ENCODE measurements at regions not wholly inside any gene's neighbourhood (a gene's known extent, or its start where the extent isn't known, plus 50 kb on each side); places are given as distances from the start of the nearest gene placed in this dataset.
A peak's percentile ranks its signal among the peaks of the same experiment; 100 is the strongest.

GRCh38 chr2:120568975-120569268, 166.7 kb upstream of the GLI2 start:
- Histone ChIP-seq H3K27ac (ENCODE audit: extremely low read depth, low read depth, low read length) (no peak overlapping the region), H3K9me3 (ENCODE audit: control insufficient read depth, insufficient read depth, low read depth, low read length) (no peaks in the 10 kb centered on the region), H3K4me3 (ENCODE audit: low read depth, low read length) (no peak overlapping the region), H3K36me3 (ENCODE audit: control insufficient read depth in 2 of 2, insufficient read depth in 1 of 2, low read length in 2 of 2) (no peaks in the 10 kb centered on the region), H3K4me1 (ENCODE audit: control insufficient read depth, insufficient read depth, low read length) (no peaks in the 10 kb centered on the region)
- TF ChIP-seq GLIS1 (tag by site-specific recombination; IDR thresholded peaks at IDR 0.05) (peak; percentile 96), ZNF518A (tag by site-specific recombination; conservative IDR thresholded peaks at IDR 0.05; ENCODE audit: low read depth) (no peak), MYNN (tag by site-specific recombination; IDR thresholded peaks at IDR 0.05; ENCODE audit: borderline replicate concordance) (no peak), ZNF23 (tag by site-specific recombination; IDR thresholded peaks at IDR 0.05; ENCODE audit: borderline replicate concordance) (no peak), ZIC2 (tag by site-specific recombination; IDR thresholded peaks at IDR 0.05) (peak; percentile 99), ZEB2 (tag by site-specific recombination; IDR thresholded peaks at IDR 0.05) (no peak), ZNF585B (tag by site-specific recombination; IDR thresholded peaks at IDR 0.05) (no peak), ZSCAN30 (tag by site-specific recombination; IDR thresholded peaks at IDR 0.05) (no peak), GLIS2 (tag by site-specific recombination; IDR thresholded peaks at IDR 0.05) (0 out of 2 replicates have a peak, but pooled peaks have one; percentile 19)
- POLR2A ChIA-PET: no interaction called here
- CTCF ChIA-PET: interaction anchor here (1.8 kb wide), 1 partner anchor 16 kb away, joined by 5 read pairs; no protein-coding TSS in a partner anchor

GRCh38 chr2:120570001-120570400, 165.7 kb upstream of the GLI2 start:
- ChIA-PET POLR2A (no interaction called here), CTCF (interaction anchor here (1.8 kb wide), 1 partner anchor 17 kb away, joined by 5 read pairs; no protein-coding TSS in a partner anchor)
- Histone ChIP-seq H3K9me3 (ENCODE audit: control insufficient read depth, insufficient read depth, low read depth, low read length) (no peaks in the 10 kb centered on the region), H3K36me3 (ENCODE audit: control insufficient read depth in 2 of 2, insufficient read depth in 1 of 2, low read length in 2 of 2) (no peaks in the 10 kb centered on the region), H3K4me3 (ENCODE audit: low read depth, low read length) (no peak overlapping the region), H3K4me1 (ENCODE audit: control insufficient read depth, insufficient read depth, low read length) (no peaks in the 10 kb centered on the region), H3K27ac (ENCODE audit: extremely low read depth, low read depth, low read length) (no peak overlapping the region)
- no peak for TF ChIP-seq SCRT2 (tag by site-specific recombination; IDR thresholded peaks at IDR 0.05)
- TF ChIP-seq ZNF473 (tag by site-specific recombination; IDR thresholded peaks at IDR 0.05): no peak
- TF ChIP-seq GLIS1 (tag by site-specific recombination; IDR thresholded peaks at IDR 0.05): no peak
- no peak for TF ChIP-seq ZBTB21 (tag by site-specific recombination; IDR thresholded peaks at IDR 0.05)
- TF ChIP-seq ZNF791 (tag by site-specific recombination; IDR thresholded peaks at IDR 0.05): no peak
- no peak for TF ChIP-seq ZSCAN5A (tag by site-specific recombination; IDR thresholded peaks at IDR 0.05)
- no peak for TF ChIP-seq ZNF423 (tag by site-specific recombination; IDR thresholded peaks at IDR 0.05)
- TF ChIP-seq ZNF560 (tag by site-specific recombination; IDR thresholded peaks at IDR 0.05; ENCODE audit: borderline replicate concordance): no peak
- TF ChIP-seq ZNF146 (tag by site-specific recombination; IDR thresholded peaks at IDR 0.05): no peak
- no peak for TF ChIP-seq ZNF677 (tag by site-specific recombination; IDR thresholded peaks at IDR 0.05)
- TF ChIP-seq KLF10 (tag by site-specific recombination; IDR thresholded peaks at IDR 0.05): no peak
- TF ChIP-seq ZNF37A (tag by site-specific recombination; IDR thresholded peaks at IDR 0.05): no peak
